GM19328 (cell line): ENCODE measurements at regions not wholly inside any gene's neighbourhood (a gene's known extent, or its start where the extent isn't known, plus 50 kb on each side); places are given as distances from the start of the nearest gene placed in this dataset.

Experiments used
- ATAC-seq: cut with Tn5 transposase; IDR thresholded peaks from one replicate; pipeline ENCODE4 v1.9.1; 2021; ENCODE audit warnings: mild to moderate bottlenecking, moderate library complexity; ENCODE audit not compliant: unreplicated experiment

DNA sequence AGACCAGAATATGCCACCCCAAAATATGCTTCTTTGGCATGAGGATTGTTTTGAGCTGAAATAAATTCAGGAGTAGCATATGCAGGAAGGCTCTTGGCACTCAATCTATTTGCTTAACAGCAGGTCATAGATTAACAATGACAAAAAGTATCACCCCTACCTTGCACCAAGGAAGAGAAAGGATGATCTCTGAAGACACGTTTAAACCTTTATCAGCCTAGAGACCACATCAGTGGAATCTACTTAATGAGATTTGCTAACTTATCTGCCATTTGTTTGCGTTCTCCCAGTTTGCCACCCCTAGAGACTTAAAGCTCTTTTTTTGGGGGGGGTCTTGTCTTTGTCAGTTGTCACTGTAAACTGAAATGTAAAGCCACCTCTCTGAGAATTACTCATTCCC, 1278.7 kb upstream of the USP15 start:
- ATAC-seq = no peak

DNA sequence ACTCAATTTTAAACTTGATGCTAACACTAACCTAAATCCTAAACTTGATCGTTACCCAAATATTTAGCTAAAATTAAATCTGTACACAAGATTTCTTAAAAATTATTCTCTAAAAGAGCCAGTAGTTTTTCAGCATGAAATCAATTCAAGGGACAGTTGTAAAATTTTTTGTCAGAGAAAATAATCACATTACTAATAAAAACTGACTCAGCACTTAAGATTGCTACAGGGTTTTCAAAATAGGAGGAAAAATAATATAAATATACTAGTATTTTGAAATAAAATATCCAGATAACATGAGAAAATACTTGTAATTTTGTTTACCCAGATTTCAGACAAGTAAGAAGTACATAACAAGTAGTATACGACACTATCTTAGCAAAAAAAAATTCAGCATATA, 1268.1 kb upstream of the USP15 start:
- no peak for ATAC-seq

DNA sequence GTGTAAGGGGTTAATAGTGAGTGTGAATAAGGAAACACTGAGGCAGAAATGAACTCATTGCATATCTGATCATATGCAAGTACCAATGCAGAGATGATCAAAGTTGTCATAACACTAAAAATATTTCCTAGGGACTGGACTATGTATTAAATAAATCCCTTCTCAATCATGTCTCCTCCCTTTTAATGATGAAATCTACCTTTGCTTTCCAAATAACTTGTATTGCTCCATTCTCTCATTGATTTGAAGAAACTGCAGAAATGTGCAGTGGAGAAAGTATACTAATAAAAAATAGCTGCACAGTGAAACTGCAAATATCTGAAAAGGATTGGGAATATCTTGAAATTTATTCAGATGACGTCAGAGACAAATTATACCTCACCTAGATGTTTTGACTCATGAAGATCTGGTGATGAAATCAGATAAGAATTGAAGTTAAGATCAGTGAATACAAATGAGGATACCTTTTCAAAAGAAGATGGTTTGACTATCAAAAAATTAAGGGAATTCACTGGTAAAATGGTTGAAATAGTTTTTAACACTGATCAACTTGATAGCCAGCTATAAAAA, 1264.9 kb upstream of the USP15 start:
- no peak for ATAC-seq

DNA sequence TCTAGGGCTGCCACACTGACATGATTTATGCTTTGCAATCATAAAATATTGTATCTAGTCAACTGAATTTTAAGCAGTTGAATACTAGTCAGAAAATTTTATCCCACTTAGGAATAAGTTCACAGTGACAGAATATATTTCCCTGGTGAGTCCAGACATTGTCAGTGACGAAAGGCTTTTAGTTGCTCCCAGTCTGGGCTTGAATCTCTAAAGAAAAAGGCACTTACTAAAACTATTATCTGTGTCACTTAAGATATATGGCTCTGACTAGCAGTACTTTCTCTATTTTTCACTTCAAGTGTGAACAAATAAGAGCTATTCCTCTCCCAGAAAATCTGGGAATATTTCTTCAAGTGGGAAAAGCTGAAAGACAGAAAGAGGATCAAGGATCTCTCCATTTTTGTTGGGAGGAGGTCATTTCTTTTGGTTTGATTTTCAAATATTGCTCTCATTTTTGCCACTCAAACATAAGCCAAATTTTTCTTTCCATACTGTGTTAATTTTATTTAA, 1262.3 kb upstream of the USP15 start:
- no peak for ATAC-seq

DNA sequence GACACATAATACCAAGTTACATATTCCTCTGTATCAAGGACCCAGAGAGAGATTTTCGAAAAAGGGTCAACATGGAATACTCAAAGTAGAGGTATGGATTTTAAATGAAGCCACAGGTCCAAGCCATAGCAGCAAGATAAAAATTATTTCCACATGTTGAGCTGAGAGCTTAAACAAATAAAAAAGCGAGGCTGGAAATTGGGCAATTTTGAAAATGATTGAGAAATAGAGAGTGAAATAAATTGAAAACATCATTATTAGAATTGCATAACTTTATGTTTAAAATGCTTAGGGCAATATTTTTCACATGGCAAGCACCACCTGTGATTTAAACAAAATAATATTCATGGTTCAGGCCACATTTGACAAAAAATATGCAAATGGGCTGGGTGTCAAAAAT, 1251.0 kb upstream of the USP15 start:
- ATAC-seq = no peak

DNA sequence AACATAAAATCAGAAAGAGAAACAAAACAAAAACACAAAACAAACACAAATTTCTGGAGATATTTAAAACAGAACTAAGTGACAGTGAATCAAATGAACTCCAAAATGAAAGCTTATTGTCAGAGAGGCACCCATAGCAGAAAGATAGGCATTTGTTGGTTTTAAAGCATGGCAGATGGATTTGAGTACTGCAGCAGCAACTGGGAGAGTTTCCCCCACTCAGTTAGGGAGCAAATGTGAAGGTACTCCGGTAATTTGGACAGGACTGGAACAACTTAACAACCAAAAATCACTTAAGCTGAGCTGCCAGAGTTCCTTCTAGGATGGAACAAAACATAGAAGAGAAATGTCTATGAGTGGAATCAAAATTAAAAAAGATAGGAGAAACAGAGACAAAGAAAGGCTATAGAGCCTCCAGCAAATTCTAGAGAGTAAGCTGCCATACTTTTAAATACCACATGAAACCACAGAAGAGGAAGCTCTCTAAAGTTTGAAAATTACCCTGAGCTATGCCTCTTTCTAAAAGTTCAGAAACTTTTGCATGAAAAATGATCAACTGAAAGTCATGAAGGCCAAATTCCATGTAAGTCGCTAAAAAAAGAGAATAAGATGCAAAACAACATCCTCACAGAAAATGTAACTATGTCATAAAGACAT, 1248.3 kb upstream of the USP15 start:
- no peak for ATAC-seq

DNA sequence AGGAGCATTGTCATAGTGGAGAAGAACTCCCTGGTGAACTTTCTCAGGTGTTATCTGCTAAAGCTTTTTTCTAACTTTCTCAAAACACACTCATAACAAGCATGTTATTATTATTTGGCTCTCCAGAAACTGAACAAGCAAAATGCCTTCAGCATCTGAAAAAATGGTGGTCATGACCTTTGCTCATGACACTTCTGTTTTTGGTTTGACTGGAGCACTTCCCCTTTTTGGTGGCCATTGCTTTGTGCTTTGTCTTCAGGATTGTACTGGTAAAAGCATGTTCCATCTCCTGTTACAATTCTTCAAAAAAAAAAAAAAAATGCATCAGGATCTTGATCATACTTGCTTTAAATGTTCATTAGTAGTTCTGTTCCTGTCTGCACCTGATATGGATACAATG, 1241.6 kb upstream of the USP15 start:
- ATAC-seq = no peak

DNA sequence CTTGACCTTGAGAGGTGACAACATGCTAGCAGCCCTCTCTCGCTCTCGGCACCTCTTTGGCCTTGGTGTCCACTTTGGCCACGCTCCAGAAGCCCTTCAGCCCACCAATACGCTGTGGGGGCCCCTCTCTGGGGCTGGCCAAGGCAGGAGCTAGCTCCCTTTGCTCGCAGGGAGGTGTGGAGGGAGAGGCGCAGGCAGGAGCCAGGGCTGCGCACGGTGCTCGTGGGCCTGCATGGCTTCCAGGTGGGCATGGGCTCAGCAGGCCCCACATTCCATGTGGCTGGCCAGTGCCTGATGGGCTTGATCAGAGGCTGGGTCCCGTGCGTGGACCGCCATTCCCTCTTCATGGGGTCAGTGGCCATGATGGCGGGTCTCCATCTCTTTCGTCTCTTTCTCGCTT, 1237.0 kb upstream of the USP15 start:
- no peak for ATAC-seq

DNA sequence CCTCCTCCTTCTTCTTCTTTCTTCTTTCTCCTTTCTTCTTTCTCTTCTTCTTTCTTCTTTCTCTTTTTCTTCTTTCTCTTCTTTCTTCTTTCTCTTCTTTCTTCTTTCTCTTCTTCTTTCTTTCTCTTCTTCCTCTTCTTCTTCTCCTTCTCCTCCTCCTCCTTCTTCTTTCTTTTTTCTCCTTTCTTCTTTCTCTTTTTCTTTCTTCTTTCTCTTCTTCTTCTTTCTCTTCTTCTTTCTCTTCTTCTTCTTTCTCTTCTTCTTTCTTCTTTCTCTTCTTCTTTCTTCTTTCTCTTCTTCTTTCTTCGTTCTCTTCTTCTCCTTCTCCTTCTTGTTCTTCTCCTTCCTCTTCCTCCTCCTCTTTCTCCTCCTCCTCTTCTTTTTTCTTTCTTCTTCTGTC, 1230.7 kb upstream of the USP15 start:
- no peak for ATAC-seq

DNA sequence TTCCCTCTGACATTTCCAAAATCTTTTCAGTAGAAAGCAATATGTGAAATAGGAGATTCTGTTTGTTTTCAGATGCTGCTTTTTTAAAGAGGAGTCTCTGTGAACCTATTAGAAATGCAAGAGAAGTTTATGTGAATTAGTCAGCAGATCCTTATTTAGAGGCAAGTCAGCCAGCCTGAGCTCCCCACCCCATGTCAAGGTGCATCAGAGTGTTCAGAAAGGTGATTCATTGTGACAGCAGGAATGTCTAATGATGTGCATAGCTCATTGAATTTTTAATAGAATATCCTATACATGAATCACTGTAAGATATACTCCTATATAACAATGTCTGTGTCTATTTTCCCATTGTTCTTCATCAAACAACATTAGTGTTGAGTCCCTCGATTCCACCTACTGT, 1222.4 kb upstream of the USP15 start:
- no peak for ATAC-seq

DNA sequence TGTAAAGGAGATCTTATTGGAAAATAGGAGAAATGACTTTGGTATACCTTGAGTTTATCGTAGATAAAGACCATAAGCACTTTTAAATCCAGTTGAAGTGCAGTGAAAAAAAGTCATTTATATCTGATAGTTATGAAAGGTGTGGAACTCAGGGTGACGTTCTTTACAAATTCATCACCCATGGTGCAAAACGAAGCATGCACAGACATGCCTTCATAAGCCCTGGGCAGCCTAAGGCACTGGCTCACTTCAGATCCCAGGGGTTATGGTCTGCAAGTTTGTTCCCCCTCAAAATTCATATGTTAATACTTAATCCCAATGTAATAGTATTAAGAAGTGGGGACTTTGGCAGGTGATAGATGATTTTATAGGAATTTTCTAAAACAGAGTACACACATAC, 1216.4 kb upstream of the USP15 start:
- no peak for ATAC-seq

DNA sequence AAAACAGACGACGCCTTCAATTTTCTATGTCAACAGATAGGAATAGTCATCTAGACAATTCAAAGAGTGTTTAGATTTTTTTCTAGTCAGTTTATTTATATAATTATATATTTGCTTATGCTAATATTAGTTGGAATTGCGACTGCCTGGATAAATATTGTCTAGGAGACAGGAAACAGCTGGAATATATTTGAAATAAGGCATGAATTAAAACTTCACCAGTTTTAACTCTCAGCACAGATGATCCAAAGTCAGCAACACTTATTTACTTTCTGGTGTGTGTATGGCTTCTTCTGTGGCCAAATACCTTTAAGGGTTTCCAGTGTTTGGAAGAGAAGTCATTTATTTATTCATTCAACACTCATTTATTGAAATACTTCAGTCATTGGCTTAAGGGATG, 1215.4 kb upstream of the USP15 start:
- ATAC-seq = no peak

DNA sequence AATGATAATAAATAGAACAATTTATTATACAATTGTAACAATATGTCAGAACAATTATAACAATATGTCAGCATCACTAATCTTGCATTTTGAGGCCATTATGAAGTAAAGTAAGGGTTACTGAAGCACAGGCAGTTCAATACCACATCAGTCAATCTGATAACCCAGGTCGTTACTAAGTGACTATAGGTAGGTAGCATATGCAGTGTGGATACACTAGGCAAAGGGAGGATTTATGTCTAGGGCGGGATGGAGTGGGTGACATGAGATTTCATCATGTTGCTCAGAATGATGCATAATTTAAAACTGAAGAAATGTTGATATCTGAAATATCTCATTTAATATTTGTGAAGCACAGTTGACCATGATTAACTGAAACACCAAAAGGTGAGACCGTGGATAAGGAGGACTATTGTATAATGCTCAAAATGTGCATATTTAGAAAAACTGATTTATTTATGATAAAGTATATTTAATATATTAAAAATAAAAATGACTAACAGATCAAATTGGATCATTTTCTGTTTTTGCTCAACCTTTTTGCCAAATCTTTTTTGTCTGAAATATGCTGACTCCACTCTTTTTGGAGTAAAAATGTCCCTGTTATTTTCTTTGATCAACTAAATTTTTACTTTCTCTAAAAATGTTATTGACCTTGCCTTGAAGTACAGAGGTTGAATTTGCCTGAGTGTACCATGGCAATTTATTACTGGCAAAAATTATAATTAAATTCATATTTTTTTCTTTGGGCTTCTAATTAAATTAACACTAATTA, 1189.4 kb upstream of the USP15 start:
- no peak for ATAC-seq

DNA sequence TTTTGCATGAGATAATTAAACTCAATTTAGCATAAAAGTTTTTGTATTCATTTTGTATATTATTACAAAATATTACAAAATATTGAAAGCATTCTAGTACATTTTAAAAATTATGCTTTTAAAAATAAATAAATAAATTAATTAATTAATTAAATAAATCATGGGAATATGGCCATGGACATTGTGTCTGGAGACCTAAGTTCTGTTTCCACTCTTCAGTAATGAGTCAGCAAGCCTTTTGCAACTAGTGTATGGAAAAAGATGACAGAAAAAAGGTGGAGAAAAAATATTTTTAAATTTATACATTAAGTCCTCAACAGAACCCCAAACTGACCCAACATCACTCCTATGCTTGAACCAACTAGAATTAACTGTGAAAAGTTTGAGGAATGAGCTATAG, 1187.5 kb upstream of the USP15 start:
- ATAC-seq = no peak

DNA sequence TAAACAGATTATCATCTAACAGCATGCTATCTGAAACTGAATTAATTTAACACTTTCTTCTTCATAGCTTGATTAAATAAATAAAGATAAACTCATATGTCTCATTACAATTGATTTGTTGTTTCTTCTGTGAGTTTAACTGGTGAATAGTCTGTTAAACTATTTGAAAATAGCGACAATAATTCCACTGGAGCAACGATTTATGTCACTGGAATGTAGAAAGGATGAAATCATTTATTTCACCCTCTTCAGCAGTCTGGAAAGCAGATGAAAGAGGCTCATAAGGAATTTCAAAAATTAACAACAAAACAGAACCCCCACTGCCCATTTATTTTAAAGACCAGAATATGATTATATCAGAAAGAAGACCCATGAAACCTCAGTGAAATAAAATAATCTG, 1165.1 kb upstream of the USP15 start:
- ATAC-seq = no peak

DNA sequence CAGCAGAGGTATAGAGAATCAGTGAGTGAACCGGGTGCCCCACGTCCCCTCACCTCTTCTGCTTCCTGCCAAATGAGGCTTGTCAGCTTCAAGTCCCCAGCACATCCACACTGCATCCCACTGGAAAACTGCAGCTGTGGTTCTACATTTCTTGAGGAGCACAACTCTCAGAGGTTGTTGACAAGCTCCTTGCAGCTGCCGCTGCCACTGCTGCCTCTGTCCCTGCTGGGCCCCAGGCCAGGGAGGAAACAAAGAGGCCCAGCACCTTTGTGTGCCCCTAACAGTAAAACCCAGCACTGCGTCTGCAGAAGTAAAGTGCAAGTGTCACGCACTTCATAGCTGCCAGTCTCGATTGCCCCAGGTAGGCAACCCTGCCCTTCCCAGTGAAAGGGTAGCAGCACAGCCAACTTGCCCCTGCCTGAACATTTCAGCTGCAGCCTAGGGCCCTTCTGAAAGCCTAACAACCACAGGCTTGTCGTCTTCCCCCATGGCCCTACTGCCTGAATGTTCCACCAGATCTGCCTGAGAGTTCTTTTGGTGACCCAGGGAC, 1162.1 kb upstream of the USP15 start:
- no peak for ATAC-seq

DNA sequence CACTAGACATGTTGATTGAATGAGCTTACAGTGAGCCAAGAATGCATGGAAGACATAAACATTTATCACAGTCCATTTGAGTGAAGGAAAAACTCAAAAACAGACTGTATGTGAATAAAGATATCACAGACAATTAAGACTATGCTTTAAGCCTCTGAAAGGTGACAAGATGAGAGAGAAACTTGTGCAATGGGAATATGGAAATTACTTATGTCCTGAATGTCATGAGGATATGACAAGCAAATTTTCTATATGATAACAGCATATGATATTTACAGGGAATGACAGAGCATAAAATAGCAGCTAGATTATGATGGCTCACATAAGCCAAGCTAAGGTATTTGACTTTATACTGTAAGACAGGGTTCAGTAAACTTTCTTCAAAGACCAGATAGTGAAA, 1153.1 kb upstream of the USP15 start:
- ATAC-seq = no peak

DNA sequence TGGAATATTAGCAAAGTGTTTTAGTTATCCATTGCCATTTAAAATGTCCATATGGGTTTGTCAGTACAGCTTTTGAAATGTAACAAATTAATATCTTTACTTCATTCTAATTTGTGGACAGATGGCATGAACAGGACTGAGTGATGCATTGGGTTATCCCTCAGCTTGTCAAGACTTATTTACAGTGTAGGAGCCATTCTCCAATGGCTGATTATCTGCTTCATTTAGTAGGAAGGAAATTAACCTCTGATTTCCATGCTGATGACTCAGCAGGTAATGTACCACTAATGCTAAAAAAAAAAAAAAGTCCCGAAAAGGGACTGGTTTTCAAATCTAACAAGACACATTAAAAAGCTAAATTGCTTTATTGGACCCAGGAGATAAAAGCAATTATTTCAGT, 1149.0 kb upstream of the USP15 start:
- no peak for ATAC-seq

DNA sequence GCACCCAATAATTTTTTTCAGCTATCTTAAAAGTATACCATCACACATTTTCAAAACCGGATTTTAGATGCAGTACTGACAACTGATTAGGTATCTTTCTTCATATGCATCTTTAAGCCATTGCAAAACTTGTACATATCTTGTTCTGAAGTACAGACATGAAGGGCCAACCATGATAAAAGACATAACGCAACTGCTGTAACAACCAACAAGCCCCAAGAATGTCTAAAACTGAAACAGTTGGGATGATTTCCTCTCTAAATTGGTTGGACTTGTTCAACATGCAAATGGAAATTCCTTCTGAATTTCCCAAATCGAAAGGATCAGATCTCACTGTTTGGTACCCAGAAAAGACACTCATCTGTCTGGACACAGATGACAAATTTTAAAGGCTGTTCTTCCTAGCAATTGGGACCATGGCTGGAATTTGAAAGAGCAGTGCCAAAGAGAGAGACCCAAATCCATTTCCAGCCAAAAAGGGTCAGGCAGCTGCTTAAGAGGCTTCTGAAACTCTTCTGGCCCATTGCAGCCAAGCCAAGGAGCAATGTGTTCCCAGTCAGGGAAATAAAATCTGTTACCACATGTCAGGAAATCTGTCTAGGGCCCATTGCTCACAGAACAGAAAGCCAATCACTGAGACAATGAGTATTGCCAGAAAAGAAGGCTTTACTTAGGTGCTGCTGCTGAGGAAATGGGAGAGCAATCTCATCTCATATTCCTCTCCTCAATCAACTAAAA, 1122.4 kb upstream of the USP15 start:
- no peak for ATAC-seq

DNA sequence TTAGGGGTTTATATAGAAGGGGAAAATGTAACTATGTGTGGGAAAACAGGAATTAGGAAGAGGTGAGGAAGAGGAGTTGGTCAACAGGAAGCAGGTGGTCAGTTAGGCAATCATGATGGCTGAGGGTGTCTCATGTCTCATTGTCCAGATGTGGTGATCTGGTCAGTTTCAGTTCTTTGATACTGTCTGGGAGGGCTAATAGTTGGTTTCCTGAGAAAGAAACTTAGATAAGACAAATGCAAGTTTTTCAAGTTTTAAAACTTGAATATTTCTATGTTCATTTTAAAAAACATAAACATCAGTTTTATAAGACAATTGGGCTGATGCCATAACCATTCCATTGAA, 1121.8 kb upstream of the USP15 start:
- ATAC-seq = no peak

DNA sequence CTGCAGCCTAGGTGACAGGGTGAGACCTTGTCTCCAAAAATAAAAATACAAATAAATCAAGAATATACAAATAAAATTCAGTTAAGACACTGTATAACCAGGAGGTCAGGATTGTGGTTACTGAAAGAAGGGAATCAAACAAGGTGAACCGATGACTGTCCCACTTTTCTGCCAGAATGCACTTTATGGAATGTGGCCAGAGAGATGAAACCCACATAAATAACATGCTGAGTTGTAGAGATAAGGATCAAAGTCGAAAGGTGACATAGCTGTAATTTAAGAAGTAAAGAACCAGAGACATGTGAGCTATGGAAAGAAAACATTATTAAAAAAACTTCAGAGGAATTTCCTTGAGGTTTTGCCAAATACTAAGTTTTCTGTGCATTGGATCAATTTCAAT, 1098.2 kb upstream of the USP15 start:
- ATAC-seq = no peak
